SK-N-MC (cell line): ENCODE measurements at regions not wholly inside any gene's neighbourhood (a gene's known extent, or its start where the extent isn't known, plus 50 kb on each side); places are given as distances from the start of the nearest gene placed in this dataset.
A peak's percentile ranks its signal among the peaks of the same experiment; 100 is the strongest.

Experiments used
- DNase-seq: peaks from one replicate; pipeline ENCODE4 v3.0.0-alpha.2; 2011; ENCODE audit warnings: low read depth, low spot score
- H3K27ac ChIP-seq: fragments of 200-600 bp; sonication (generic); 2 replicates; pipeline ENCODE4 v1.5.1; 2016; ENCODE audit warnings: mixed run types
- H3K36me3 ChIP-seq: fragments of 200-600 bp; sonication (generic); 2 replicates; pipeline ENCODE4 v1.6.1; 2017; ENCODE audit warnings: antibody characterized with exemption, low read length, mixed read lengths; ENCODE audit not compliant: insufficient read depth
- H3K4me3 ChIP-seq: fragments of 200-600 bp; sonication (generic); 2 replicates; pipeline ENCODE4 v1.5.1; 2016
- H3K9ac ChIP-seq: fragments of 200-600 bp; sonication (generic); 2 replicates; pipeline ENCODE4 v1.8.0; 2017; ENCODE audit warnings: mixed run types, mixed read lengths; ENCODE audit not compliant: insufficient read length
- H3K9me3 ChIP-seq: fragments of 200-600 bp; sonication (generic); 2 replicates; pipeline ENCODE4 v1.6.1; 2017; ENCODE audit warnings: low read depth, mild to moderate bottlenecking, antibody characterized with exemption, low read length, moderate library complexity, mixed read lengths
- EZH2 ChIP-seq: fragments of 200-600 bp; sonication (generic); IDR thresholded peaks from one replicate; pipeline ENCODE4 v1.6.1; 2017; ENCODE audit warnings: antibody characterized with exemption
- FOXP2 ChIP-seq: optimal IDR thresholded peaks from 2 replicates; pipeline ENCODE3; 2011; ENCODE audit warnings: mild to moderate bottlenecking, moderate library complexity; ENCODE audit not compliant: insufficient read depth; ENCODE audit errors: extremely low read length, control extremely low read depth
- POLR2AphosphoS5 ChIP-seq: IDR thresholded peaks from 2 replicates; pipeline ENCODE4 v1.6.1; 2012; ENCODE audit warnings: mild to moderate bottlenecking, low read depth, low read length, borderline replicate concordance

- Histone ChIP-seq H3K9ac (no peak overlapping the region), H3K9me3 (peaks cover 8% of the 10 kb centered on the region; the same call in 1 of the 2 replicates), H3K4me3 (peak overlapping the region; percentile 56), H3K36me3 (peaks cover 4% of the 10 kb centered on the region; the same call in 1 of the 2 replicates), H3K27ac (peak overlapping the region; percentile 94)
- no peak for TF ChIP-seq EZH2
- peak; percentile 43 for TF ChIP-seq FOXP2
- TF ChIP-seq POLR2AphosphoS5: peak; percentile 1; the same call in 1 of the 2 replicates
- peak; percentile 94 for DNase-seq
Observed at GRCh38 chr12:65607401-65607841, 216.9 kb upstream of the HMGA2 start.

GRCh38 chr12:65608319-65608916 lies 215.9 kb upstream of the HMGA2 start:
- Histone ChIP-seq H3K36me3 (peaks cover 4% of the 10 kb centered on the region; the same call in 1 of the 2 replicates), H3K9me3 (peaks cover 8% of the 10 kb centered on the region; the same call in 1 of the 2 replicates), H3K9ac (no peak overlapping the region), H3K4me3 (no peak overlapping the region), H3K27ac (peak overlapping the region; percentile 94)
- TF ChIP-seq FOXP2: no peak
- no peak for TF ChIP-seq EZH2
- TF ChIP-seq POLR2AphosphoS5: no peak
- no peak for DNase-seq

- Histone ChIP-seq H3K4me3 (no peak overlapping the region), H3K27ac (no peak overlapping the region), H3K9me3 (peaks cover 8% of the 10 kb centered on the region; the same call in 1 of the 2 replicates), H3K36me3 (peaks cover 4% of the 10 kb centered on the region; the same call in 1 of the 2 replicates), H3K9ac (no peak overlapping the region)
- no peak for TF ChIP-seq POLR2AphosphoS5
- TF ChIP-seq FOXP2: no peak
- no peak for TF ChIP-seq EZH2
- no peak for DNase-seq
Observed at GRCh38 chr12:65609359-65609771, 214.9 kb upstream of the HMGA2 start.

GRCh38 chr12:65611396-65611795 lies 212.9 kb upstream of the HMGA2 start:
- DNase-seq: no peak
- Histone ChIP-seq H3K9me3 (peaks cover 8% of the 10 kb centered on the region; the same call in 1 of the 2 replicates), H3K27ac (no peak overlapping the region), H3K4me3 (no peak overlapping the region), H3K36me3 (peaks cover 4% of the 10 kb centered on the region; the same call in 1 of the 2 replicates), H3K9ac (no peak overlapping the region)
- no peak for TF ChIP-seq FOXP2
- TF ChIP-seq POLR2AphosphoS5: no peak
- TF ChIP-seq EZH2: no peak

GRCh38 chr12:65612440-65612839 lies 211.8 kb upstream of the HMGA2 start:
- H3K4me3 ChIP-seq: no peak overlapping the region
- no peak for DNase-seq

GRCh38 chr12:65613692-65614091 lies 210.6 kb upstream of the HMGA2 start:
- H3K36me3 ChIP-seq: peaks cover under 1% of the 10 kb centered on the region; the same call in 1 of the 2 replicates
- no peak overlapping the region for H3K27ac ChIP-seq
- TF ChIP-seq FOXP2 (no peak), EZH2 (no peak), POLR2AphosphoS5 (no peak)
- no peak overlapping the region for H3K9ac ChIP-seq
- peaks cover 1% of the 10 kb centered on the region; the same call in 1 of the 2 replicates for H3K9me3 ChIP-seq
- no peak overlapping the region for H3K4me3 ChIP-seq
- DNase-seq: no peak

More at GRCh38 chr12:65612440-65612839, 211.8 kb upstream of the HMGA2 start:
- Histone ChIP-seq H3K27ac (no peak overlapping the region), H3K9ac (no peak overlapping the region), H3K9me3 (peaks cover 8% of the 10 kb centered on the region; the same call in 1 of the 2 replicates), H3K36me3 (peaks cover 4% of the 10 kb centered on the region; the same call in 1 of the 2 replicates)
- TF ChIP-seq FOXP2: no peak
- no peak for TF ChIP-seq POLR2AphosphoS5
- TF ChIP-seq EZH2: no peak

GRCh38 chr12:65614259-65614889 lies 209.9 kb upstream of the HMGA2 start:
- Histone ChIP-seq H3K9me3 (no peaks in the 10 kb centered on the region; the same call in 1 of the 2 replicates), H3K36me3 (no peaks in the 10 kb centered on the region; the same call in 1 of the 2 replicates), H3K4me3 (no peak overlapping the region), H3K27ac (no peak overlapping the region), H3K9ac (no peak overlapping the region)
- DNase-seq: no peak
- no peak for TF ChIP-seq FOXP2
- TF ChIP-seq POLR2AphosphoS5: no peak
- no peak for TF ChIP-seq EZH2

- Histone ChIP-seq H3K4me3 (no peak overlapping the region), H3K27ac (no peak overlapping the region), H3K36me3 (no peaks in the 10 kb centered on the region), H3K9me3 (no peaks in the 10 kb centered on the region), H3K9ac (no peak overlapping the region)
- TF ChIP-seq POLR2AphosphoS5 (no peak), FOXP2 (no peak), EZH2 (no peak)
- no peak for DNase-seq
Observed at GRCh38 chr12:65615118-65615517, 209.2 kb upstream of the HMGA2 start.
